HG03521 (cell line): ENCODE measurements at regions not wholly inside any gene's neighbourhood (a gene's known extent, or its start where the extent isn't known, plus 50 kb on each side); places are given as distances from the start of the nearest gene placed in this dataset.

Source experiments
- ATAC-seq: cut with Tn5 transposase; IDR thresholded peaks from one replicate; pipeline ENCODE4 v1.9.1; 2021; ENCODE audit warnings: mild to moderate bottlenecking, moderate library complexity; ENCODE audit not compliant: unreplicated experiment

DNA sequence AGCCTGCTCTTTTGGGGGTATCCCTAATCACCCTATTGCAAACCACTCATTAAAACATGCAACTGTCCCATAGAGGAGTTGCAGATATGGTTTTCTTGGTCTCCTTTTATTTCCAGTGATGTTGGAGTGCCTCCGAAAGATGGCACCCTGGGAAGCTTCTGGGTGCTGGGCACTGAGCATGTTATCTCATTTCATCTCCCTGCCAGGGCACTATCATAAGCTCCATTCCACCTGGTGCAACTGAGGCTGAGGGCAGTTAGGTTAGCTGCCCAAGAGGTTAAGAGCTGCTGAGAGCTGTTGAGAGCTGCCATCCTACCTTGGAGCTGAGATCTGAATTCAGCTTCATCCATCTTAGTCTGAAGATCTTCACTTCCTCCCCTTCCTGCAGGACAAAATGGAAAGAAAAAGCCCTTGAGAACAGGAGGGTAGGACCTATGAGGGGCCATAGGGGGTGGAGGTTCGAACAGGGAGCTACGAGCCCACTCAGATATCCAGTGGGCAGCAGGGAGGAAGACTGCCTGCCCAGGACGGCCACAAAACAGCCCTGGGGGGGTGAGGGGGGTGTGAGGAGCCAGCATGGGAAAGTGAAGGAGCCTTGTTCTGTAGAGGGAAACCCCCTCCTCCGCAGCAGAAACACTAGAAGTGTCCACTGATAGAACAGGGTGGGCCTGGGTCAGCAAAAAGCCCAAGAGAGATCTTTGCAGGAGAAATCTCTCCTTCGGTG lies 202.5 kb downstream of the ZFP36L2 start:
- no peak for ATAC-seq

DNA sequence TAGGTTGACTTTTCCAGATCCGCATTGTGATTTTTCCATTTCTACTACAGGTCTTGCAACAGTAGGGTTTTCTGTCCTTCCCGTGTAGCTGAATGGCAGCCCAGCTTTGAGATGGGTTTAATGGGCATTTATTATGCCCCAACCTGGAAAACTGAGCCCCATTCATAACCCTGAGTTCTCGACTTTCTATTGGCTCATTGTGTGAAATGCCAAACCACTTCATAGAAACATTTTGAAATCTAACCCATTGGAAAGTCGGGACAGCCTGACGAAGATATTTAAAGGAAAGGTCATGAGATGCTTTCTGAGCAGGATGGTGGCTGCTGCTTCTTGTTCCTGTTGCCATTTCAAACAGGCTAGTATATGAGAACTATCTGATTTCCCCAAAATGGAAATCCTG lies 203.5 kb downstream of the ZFP36L2 start:
- ATAC-seq, result no peak

DNA sequence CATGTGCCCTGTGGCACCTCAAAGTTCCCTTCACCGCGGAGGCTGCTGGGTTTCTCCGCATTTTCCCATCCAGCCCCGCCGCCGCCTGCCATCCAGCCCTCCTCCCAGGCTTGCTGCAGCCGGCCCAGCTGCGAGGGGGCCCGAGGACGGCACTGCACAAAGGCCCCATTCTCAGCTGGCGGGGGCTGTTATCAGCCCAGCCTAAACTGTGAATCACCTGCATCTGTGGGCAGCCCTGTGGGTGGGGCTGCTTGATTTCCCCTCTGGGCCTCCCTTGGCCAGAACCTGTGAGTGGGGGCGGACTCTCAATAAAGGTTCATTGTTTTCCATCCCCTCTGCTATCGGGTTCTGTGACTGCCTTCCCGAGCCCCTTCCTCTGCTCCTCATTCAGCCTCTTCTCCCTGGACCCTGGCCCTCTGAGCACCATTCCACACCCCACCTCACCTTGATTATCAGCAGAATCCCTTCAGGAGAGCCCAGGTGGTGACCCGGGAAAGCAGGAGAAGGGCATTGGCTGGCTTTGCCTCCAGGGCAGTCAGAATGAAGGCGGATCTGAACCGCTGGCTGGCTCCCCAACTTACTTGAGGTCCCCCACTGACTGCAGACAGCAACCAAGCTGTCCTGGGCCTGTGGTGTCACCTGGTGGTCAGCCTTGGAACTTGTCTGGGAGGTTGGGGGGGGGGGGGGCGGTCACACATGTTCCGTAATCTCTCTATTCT lies 204.5 kb downstream of the ZFP36L2 start:
- no peak for ATAC-seq

DNA sequence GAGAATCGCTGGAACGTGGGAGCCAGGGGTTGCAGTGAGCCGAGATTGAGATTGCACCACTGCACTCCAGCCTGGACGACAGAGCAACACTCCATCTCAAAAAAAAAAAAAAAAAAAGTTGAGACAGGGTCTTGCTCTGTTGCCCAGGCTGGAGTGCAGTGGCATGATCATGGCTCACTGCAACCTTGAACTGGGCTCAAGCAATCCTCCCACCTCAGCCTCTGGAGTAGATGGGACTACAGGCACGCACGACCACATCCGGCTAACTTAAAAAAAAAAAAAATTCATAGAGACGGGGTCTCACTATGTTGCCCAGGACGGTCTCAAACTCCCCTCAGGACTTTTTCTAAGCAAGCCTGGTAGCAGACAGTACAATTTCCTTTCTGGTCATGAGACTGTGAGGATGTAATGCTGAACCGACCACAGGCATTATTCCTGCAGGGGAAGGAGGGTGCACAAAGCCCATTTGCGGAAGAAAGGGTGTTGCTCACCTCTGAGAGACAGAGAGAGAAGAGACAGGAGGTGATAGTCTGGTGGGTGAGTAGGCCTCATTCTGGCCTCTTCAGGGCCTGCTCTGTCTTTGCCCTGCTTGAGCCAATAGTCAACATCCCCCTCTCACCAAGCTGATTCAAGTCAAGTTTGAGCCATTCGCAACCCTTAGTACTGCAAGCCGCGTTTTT lies 205.3 kb downstream of the ZFP36L2 start:
- ATAC-seq, result no peak

DNA sequence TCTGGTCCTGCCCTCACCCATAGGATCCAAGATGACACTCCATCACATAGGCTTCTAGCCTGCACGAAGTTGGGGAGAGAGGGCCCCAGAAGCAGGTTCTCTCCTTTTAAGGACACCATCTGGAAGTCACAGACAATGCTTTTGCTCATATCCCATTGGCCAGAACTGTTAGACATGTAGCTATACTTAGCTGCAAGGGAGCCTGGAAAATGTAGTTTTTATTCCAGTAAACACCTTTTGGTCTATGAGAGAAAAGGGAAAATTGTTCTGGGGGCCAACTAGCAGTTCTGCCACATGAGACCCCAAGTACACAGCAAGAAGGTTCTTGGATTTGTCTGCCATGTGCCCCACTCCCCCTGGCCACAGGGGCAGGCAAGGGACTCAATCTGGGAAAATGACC lies 206.1 kb downstream of the ZFP36L2 start:
- ATAC-seq, result no peak

DNA sequence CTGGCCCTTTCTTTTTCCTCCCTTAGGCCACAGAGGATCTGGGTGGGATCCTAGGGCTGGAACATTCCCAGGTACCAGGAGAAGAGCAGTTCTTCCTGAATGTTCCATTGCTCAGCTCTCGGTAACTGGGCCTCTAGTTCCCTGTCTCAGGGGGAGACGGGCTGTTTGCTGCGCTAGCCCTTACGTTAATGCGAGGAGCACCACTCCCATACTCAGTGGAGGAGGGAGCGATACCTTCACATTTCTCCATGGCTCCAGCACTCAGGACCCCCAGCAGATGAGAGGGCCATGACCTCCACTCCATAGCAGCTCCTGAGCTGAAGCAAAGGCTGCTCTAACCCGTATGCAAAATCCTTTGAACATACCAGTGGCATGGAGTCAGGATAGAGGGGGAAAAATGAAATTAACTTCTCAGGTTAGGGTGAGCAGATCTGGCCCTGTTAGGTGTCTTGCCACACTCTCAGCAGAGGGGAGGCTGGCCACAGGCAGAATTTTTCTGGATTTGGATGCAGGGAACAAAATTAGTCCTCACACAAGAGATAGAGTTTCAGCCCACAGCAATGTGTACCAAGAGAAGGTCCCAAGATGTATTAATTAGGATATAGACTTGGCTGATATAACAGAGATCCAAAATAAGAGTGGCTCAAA lies 206.7 kb downstream of the ZFP36L2 start:
- no peak for ATAC-seq

DNA sequence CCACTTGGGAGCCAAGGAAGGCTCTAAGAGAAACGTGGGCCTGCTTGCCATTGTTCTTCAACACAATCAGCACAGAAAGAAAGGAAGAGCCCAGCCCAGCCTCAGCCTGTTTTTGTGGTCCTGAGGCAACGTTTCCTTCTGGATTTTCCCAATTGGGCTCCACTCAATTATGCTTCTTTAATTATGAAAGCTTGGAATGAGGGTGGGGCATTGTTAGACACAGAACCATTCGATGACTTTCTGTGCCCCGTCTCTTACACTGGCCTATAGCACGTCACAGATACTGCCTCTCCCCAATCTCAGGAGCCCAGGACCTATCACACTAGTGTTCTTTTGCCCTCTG lies 207.4 kb downstream of the ZFP36L2 start:
- ATAC-seq, result no peak

DNA sequence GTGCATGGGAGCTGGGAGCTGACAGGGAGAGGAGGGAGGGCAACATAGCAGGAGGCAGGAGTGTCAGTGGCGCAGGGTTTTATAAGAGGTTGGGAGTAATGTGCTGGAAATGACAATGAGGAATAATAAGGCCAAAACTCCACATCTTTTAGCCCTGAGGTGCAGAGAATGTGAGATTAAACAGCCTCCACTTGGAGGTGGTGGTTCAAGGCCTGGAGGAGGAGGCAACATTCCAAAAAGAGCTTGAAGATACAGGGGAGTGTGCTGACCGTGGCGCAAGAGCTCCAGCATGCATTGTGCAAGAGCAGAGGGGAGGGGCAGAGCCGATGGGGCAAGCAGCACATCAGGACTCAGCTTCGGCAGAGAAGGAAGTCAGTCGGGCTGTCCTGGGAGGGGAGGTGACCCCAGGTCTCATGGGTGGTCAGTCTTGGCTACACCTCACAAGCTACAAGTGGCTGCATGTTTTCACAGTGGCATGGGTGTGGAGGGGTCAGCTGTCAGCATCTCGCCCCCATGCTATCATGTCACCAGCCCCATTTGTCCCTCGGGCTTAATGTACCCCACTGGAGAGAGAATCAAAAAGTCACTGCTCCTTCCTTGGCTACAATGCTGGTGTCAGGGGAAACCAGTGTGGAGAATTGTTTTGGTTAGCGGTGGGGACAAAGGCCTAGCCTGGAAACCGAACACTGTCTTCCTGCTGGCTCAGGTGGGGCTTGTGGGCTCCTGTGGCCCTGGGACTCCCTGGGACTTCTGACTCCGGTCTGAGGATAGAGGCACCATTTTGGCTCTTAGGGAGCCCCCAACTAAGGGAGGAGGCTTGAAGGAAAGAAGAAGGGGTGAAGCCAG lies 208.0 kb downstream of the ZFP36L2 start:
- no peak for ATAC-seq

DNA sequence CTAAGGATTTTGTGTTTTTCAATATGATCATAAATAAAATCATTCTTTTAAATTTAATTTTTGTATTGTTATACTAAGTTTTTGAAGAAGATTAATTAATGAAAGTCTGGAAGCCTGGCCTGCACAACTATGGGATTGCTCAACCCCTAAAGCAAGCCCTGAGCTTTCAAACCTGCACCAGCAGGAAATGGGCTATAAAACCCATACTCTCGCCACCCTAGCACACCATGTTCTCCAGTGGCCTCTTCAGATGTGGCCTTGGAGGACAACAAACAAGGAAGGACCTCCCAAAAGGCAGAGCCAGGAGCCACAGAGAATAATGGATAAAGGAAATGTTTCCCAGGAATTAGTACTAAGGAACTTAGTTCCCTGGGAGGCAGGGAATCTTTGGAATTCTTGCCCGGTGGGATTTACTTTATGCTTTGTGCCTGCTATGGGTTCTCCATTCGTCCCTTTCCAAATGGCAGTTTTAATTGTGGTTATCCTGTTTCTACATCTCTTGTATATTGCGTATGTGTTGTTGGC lies 212.5 kb downstream of the ZFP36L2 start:
- ATAC-seq, result no peak

DNA sequence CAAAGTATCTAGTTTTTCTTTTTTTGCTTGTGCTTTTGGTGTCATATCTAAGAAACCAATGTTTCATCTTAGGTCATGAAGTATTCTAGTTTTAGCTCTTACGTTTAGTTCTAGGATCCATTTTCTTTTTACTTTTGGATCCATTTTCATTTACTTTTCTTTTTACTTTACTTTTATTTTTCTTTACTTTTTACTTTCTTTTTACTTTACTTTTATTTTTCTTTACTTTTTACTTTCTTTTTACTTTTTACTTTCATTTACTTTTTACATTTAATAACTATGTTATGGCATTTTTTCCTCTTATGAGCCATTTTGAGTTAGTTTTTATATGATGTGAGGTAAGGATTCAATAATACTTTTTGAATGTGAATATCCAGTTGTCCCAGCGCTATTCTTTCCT lies 213.4 kb downstream of the ZFP36L2 start:
- no peak for ATAC-seq

DNA sequence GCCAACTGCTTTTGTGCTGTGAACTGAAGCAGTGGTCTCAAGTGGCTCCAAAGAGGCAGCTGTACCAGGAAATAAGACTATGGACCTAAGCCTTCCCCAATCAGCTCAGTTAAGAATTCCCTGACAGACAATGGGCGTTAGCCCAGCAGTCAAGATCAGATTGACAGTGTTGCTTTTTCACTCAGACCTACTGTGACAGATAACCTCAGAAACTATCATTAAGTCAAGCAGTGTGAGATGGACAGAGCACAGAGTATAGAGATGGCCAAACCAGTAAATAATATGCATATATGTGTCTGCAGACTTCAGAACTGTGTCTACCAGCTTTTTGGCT lies 215.3 kb downstream of the ZFP36L2 start:
- ATAC-seq, result no peak

DNA sequence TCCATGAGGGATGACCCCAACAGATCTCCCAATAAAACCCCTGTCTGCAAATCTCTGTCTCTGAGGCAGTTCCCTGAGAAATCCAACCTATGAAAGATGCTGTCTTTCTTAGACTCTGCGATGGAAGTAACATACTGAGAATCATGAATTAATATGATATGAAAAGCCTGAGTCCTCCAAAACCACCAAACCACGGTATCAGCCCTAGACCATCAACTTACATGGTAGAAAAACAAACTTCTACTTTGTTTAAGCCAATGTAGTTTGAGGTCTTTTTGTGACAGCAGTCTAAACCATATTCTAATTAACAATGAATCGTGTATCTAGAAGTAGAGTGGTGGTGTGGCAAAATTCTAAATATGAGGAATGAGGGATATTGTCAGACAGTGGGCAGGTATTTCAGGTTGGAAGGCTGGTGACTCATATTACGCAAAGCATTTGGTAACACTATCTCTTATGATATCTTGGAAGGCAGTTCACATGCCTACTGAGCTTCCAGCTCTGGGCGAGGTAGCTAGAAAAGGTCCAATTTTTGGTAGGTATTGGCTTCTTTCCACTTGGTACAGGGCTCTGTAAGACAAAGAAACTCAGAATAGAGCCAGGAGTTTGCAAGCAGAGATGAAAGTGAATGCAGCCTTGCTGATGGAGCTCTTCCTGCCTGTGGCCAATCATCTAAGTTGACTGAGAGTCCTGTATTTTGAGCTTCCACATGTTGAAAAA lies 215.8 kb downstream of the ZFP36L2 start:
- no peak for ATAC-seq

DNA sequence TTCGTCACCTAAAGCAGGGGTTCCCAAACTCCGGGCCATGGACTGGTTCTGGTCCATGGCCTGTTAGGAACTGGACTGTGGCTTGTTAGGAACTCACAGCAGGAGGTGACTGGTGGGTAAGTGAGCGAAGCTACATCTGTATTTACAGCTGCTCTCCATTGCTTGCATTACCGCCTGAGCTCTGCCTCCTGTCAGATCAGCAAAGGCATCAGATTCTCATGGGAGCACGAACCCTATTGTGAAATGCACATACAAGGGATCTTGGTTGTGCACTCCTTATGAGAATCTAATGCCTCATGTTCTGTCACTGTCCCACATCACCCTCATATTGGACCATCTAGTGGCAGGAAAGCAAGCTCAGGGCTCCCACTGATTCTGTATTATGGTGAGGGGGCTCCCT lies 217.0 kb downstream of the ZFP36L2 start:
- ATAC-seq, result no peak

DNA sequence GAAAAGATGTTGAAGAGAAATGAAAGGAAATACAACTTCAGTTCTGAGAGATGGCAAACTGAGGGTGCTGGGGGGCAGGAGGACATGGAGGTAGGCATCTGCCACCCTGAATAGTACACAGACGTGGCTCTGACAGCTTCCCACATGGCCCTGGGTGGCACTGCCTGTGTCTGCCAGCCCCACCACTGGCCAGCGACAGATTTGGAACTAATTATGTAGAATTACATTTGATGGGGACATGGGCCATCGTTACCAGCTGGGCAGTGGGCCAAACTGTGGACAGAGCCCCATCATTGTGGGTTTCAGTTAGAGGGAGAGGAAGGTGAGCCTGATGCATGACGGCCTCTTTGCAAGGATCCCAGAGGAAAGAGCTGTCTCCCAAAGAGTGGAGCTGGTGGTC lies 216.0 kb upstream of the HAAO start:
- ATAC-seq, result no peak

DNA sequence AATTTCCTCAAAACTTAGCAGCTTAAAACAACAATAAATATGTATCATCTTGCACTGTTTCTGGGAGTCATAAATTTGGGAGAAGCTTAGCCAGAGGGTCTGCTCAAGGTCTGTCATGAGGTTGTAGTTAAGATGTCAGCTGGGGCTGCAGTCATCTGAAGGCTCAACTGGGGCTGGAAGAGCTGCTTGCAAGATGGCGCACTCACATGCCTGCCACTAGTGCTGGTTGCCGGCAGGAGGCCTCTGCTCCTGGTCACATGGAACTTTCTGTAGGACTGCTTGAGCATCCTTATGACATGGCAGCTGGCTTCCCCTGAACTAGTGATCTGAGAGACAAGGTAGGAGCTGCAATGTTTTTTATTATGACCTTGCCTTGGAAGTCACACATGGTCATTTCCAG lies 215.5 kb upstream of the HAAO start:
- no peak for ATAC-seq

DNA sequence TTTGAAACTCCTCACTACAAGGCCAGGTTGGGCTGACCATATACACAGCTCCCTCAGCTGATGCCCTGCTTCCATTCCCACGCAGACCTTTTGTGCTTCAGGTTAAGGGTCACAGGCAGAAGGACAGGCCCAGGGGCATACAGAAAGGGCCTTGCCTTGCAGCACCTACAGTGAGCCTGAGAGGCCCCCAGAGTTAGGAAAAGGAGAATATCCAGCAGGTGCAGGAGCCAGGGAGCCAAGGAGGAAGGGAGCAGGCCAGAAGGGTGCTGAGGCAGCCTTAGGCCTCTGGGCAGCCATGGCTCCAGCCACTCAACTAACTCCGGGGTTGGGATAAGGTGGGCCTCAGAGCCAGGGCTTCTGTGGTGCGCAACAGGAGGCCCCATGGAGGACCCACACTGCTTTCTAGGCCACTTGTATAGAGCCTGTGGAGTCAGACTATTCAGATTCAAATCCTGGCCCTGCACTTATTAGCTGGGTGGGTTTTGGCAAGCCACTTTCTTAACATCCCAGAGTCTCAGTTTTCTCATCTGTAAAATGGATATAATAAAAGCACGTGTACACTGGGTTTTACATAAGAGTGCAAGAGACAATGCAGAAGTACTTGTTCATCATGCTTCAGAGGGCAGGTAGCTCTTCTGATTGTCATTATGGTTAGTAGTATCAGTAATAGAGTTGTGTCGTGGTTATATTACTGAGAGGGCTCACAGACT lies 214.6 kb upstream of the HAAO start:
- ATAC-seq, result no peak

DNA sequence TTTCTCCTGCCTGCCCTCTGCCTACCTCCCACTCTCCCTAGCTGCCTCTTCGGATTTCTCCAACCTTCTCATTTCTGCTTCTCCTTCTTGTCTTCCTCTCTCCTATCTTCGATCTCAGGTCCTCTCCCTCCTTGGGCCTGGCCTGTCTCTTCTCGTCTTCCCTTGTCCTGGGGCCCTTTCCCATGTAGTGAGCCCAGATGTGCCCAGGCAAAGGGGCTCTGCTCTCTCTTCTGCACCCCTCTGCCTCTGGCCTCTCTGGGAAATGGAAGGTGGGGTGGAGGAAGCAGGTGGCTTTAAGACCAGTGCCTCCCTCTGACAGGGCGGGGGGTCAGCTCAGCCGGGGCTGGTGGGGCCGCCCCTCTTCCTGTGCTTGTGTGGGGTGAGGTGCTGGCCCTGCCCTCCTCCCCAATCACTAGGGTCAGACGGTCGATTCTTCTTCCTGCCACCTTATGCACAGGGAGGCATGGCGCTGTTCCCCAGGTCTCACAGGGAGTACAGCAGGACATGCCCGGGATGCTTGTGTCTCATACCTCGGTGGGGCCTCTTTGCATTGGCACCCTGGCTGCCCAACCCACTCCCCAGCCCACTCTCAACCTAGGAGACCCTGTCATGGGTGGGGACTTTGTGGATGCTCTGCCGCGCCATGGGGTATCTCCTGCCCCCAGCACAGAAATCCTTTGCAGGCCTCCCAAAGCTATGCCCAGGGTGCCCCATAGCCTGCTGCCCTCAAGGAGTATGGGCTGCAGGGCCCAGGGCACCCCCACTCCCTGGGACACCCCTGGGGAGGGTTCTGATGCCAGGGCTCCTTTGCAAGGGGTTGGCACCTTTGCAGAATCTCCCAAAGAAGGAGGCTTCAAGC lies 213.8 kb upstream of the HAAO start:
- no peak for ATAC-seq

DNA sequence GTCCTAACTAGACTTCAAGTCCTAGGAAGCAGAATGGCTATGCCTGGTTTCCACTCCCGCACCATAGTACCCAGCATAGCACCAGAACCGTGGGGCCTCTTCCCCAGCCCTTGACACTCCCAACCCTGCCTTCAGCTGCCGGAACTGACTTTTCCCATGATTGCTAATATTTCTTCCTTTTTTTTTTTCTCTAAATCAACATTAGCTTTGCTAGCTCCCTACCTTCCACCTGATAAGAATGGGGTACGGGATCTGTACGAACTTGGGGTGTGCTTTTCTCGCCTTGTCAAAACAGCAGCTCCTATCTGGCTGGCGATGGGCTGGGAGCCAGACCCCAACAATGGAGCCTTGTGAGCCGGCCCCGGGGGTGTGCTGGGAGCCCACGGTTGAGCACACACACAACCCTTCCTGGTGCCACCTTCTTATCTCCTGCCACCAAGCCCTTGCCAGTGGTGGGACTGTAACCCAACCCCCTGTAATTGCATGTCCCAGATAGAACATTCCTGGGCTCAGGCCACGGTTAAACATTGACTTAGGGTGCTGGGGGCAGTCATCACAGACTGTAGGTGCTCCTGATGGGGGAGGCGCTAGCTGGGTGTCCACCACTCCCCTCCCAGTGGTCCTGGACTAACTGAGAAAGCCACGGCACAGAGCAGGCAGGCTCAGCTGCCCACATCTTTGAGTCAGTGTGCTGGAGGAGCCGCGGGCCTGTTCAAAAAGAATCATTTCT lies 213.0 kb upstream of the HAAO start:
- ATAC-seq, result no peak
